MM.1S (cell line): ENCODE measurements at regions not wholly inside any gene's neighbourhood (a gene's known extent, or its start where the extent isn't known, plus 50 kb on each side); places are given as distances from the start of the nearest gene placed in this dataset.

Experiments used
- EZH2 ChIP-seq: fragments of 300-600 bp; sonication (generic); optimal IDR thresholded peaks from 2 replicates; pipeline ENCODE3; 2017; ENCODE audit warnings: low read depth, mild to moderate bottlenecking, antibody characterized with exemption, low read length, mixed read lengths
- TF ChIP-seq, protein P1 (sequence below): fragments of 300-600 bp; sonication (generic); IDR thresholded peaks from 2 replicates; pipeline ENCODE4 v1.5.1; 2016; ENCODE audit warnings: antibody characterized with exemption, low read length, mixed read lengths

DNA sequence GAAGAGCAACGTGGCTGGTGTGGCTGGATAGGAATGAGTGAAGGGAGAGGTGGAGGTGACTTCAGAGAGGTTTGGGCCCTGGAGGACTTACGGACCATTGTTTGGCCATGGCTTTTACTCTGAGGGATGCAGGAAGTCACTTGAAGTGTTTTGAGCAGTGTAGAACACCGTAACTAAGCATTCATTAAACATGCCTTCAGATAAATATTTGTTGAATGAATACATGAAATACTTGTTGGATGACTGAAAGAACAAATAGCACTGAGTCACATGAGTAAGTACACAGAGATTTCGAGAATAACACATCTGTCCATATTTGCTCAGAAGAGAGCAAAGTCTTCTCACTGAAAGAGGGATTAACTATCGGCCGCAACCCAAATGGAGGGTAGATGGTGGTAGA lies 182.7 kb upstream of the SNX19 start:
- TF ChIP-seq, protein P1, sequence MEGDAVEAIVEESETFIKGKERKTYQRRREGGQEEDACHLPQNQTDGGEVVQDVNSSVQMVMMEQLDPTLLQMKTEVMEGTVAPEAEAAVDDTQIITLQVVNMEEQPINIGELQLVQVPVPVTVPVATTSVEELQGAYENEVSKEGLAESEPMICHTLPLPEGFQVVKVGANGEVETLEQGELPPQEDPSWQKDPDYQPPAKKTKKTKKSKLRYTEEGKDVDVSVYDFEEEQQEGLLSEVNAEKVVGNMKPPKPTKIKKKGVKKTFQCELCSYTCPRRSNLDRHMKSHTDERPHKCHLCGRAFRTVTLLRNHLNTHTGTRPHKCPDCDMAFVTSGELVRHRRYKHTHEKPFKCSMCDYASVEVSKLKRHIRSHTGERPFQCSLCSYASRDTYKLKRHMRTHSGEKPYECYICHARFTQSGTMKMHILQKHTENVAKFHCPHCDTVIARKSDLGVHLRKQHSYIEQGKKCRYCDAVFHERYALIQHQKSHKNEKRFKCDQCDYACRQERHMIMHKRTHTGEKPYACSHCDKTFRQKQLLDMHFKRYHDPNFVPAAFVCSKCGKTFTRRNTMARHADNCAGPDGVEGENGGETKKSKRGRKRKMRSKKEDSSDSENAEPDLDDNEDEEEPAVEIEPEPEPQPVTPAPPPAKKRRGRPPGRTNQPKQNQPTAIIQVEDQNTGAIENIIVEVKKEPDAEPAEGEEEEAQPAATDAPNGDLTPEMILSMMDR = no peak
- TF ChIP-seq EZH2 = no peak
